T-helper 1 cell treated with Interleukin-12 subunit alpha and Interleukin-12 subunit beta and Interleukin-4 antibody, amounts not matched to agents 30 ng/mL and 1 ng/mL, for 36 hours (primary cell): ENCODE measurements at regions not wholly inside any gene's neighbourhood (a gene's known extent, or its start where the extent isn't known, plus 50 kb on each side); places are given as distances from the start of the nearest gene placed in this dataset.
"Not testable (repeated sequence)": the region's sequence is repeated elsewhere in the genome, so short reads cannot be mapped to it uniquely, and the experiment has no call there.

Source experiments
- intact Hi-C: fragments of 100-400 bp; cut with micrococcal nuclease; formaldehyde crosslinking; loops from one replicate; pipeline ENCODE4 v1.15.1; 2024

DNA sequence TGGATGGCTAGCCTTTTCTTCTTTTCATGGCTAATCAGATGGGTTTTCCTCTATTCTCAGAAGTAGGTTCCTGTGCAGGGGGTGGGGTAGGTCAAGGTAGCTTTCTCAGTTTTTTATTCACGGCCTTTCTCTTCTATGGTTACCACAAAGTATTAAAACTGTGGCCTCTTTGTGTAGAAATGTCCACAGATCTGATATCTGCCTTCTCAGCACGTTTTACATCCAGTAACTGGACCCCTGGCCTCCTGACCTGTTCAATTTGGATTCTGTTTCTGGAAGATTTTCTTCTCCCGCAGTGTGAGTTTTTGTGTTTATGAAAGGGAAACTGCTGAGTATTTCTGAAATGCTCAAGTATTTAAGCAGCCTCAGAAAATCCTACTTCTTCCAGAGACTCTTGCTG, 688.5 kb downstream of the RAPGEF2 start:
- intact Hi-C loops: no loop called here

DNA sequence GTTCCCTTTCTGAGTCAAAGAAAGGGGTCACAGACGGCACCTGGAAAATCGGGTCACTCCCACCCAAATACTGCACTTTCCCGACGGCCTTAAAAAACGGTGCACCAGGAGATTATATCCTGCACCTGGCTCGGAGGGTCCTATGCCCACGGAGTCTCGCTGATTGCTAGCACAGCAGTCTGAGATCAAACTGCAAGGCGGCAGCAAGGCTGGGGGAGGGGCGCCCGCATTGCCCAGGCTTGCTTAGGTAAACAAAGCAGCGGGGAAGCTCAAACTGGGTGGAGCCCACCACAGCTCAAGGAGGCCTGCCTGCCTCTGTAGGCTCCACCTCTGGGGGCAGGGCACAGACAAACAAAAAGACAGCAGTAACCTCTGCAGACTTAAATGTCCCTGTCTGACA, 701.7 kb downstream of the RAPGEF2 start:
- intact Hi-C loops: not testable (repeated sequence)

DNA sequence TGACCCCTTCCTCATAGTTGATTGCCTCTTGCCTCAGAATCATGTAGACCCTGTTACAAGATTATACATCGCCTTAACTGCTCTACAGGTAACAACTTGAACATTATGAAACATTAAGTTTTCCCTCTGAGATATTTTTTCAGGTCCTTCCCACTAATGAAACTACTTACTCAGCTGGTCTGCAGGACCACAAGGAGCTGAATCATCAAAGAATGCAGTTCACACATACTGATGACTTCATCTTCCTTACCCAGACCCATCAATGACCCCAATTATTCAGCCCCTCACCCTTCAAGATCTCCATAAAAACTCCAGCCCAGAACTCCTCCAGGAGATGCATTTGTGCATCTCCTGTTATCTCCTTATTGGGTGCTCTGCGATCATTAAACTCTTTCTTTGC, 720.9 kb downstream of the RAPGEF2 start:
- intact Hi-C loops: no loop called here

DNA sequence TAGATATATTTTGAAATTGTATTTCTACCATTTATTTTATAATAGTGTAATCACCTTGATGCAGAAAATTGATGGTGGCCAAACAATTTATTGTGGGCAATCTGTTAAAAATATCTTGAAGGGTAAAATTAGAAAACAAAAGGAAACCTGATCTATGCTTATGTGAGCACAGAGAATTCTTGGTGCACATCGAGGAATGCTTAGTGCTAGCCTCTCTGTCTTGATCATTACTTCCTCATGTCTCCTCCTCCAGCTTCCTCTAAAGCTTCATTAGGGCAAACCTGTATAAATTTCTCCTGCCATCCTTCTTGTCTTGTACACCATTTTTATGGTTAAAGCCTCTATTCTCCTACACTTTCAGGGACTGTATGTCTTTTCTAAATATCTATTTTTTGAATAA, 725.8 kb downstream of the RAPGEF2 start:
- intact Hi-C loops: no loop called here

DNA sequence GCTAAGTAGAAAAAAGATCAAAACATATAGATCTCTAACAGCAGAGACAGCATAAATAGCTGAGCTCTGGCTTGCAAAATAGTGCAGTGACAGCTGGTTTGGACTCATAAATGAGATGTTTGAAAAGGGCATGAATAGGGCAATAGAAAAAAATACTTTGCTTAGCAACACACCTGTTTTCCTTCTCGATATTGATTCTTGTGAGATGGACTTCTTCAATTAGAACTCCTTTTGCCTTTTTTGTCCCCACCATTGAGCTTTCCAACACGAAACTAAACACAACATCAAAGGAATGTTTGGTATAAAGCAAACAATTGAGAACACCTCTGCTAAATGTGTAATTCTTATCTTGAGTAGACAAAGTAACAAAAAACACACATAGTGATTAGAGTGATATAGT, 726.3 kb downstream of the RAPGEF2 start:
- intact Hi-C loops: no loop called here

DNA sequence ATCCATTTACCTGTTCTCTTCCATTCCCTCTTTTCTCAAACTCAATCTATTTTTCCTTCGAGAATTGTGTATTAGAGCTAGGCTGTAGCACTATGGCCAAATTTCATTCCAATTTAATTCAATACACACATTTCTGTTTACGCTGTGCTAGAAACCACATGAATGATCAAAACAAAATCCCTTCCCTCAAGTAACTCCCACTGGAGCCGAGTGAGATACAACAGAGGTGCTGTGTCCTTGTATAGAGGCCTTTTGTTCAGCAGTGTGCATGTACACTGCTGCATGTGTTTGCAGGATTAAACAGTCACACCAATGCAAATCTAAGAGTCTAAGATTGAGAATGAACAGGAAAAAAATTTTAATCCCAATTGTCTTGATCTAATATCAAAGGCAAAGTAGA, 734.2 kb downstream of the RAPGEF2 start:
- intact Hi-C loops: no loop called here

DNA sequence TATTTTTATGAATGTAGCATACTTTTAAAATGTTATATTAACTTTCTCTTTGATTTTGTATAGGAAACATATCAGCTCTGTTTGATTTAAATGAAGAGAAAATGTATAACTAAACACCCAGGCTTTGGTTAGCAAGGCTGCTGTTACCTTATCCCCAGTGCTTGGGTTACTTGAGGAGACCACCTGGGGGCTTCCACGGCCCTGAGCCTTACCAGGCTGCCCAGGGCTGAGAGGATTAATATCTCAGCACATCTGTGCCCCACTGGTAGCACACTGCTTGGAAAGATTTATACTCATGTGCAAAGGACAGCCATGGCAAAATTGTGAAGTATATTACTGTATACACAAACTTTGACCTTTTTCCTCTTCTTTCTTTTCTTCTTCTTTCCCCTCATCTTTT, 752.9 kb downstream of the RAPGEF2 start:
- intact Hi-C loops: no loop called here

DNA sequence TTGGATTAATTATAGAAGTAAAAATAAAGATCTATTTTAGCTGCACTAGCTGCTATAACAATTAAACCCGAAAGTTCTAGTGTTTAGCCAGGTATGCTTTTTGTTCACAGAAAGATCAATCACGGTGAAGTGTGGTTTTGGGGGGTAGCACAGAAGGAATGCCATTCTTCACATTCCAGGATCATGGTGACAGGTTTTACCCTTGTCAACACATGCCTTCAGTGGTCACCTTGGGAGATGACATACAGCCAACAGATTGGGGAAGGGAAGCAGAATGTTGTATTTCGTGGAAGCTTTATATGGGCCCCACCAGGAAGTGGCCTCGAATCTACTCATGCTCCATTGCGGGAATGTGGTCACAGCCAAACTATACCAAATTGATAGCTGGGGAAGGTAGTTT, 753.6 kb downstream of the RAPGEF2 start:
- intact Hi-C loops: no loop called here

DNA sequence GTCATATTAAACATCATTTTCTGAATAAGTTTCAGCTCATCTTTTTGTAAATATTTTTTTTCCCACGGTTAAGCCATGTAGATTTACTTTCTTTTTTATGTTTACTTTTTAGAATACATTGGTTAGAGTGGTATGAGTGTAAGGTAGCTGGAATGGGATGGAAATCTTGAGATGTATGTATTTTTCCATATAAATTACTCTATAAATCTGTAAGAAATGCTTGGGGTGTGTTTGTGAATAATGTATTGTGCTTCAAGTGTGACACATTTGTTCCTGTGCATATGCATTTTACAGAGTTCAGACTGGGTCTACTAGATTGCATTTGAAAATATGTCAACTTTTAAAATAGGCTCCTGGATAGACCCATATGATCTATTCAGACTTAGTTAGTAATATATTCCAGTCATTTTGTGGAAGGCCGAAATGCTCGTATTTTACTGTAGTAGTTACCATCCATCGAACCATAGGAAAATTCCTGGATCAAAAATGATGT, 756.8 kb downstream of the RAPGEF2 start:
- intact Hi-C loops: no loop called here

DNA sequence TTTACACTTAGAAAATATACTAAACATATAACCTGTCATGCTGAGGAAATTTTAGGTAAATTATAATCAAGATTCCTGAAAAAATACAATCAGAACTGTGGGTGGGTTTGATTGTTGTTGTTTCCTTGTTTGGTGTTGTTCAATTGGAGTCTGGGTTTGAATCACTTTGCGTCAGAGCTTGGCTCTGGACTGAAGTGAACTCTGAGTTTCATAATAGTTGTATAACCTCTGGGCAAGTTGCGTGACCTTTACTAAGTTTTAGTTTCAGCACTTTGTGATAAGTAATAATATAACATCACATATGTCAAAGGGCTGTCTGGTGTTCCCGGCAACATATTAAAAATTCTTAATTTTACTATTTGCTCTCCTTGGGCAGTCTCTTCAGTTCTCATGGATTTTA, 758.1 kb downstream of the RAPGEF2 start:
- intact Hi-C loops: no loop called here

DNA sequence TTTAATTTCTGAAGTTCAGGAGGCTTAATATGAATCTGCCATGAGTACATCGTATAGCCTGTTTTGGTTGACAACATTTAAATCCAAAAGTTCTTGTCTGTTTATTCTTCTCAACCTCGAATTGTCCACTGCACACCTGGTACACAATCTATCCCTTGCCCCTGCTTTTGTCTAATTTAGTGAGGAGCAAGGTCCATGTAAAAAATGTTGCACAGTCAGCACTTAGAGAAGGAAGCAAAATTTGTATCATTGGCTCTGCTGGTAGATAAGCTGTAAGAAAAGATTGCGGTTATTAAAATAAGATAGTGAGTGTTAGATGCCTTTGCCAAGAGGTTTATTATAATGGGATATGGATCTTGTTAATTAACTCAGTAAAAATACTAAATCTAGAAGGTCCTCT, 761.5 kb downstream of the RAPGEF2 start:
- intact Hi-C loops: no loop called here

DNA sequence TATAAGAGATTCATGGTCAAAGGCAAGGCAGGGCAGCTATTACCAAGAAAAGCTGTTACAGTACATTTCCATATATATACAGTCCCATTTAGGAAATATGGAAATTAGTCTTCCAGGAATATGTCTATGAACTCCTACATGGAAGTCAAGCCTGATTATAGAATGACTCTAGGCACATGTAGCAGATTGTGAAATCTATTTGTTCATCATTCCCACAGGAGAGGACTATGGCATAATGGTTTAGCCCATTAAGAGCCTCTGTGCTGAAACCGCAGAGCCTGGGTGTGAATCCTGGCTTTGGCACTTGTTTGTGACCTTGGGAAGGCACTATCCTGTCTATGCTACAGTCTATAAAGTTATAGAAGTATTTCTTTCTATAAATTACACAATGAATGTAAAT, 764.8 kb downstream of the RAPGEF2 start:
- intact Hi-C loops: no loop called here

DNA sequence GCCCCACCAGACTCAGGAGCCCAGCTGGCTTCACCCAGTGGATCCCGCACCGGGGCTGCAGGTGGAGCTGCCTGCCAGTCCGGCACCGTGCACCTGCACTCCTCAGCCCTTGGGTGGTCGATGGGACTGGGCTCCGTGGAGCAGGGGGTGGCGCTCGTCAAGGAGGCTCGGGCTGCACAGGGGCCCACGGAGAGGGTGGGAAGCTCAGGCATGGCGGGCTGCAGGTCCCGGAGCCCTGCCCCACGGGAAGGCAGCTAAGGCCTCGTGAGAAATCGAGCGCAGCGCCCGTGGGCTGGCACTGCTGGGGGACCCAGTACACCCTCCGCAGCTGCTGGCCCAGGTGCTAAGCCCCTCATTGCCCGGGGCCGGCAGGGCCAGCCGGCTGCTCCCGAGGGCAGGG, 766.1 kb downstream of the RAPGEF2 start:
- intact Hi-C loops: not testable (repeated sequence)

DNA sequence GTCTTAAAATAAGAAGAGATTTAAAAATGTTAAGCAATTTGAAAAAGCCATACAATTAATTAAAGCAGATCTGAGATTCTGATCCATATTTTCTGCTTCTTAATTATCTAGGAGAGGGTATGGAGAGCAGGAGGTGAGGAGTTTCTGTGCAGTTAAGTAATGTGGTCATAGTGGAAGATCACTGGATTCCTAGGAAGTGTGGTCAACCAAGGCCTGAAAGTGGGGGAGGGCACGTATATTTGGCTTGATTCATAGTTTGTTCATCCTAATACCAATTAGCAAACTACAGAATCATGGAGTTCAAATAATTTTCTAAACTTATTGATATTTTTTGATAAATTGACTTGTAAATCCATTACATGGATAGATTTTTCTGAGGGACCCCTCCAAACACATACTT, 768.3 kb downstream of the RAPGEF2 start:
- intact Hi-C loops: no loop called here

DNA sequence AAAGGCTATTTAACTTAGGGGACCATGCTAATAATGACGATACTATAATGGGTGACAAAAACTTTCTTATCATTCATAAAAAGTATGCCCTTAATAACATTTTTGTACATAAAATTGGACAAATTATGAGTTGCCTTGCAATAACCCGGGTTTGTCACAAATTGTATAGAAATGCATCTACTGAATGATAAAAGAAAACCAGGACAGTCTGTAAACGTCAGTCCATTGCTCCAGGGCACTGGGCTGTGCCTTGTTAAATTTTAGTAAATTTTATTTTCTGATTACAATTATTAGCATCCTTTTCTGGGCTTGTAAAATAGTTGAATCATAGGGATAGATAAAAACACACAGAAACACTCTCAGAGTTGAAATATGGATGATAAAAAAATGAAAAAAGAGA, 778.3 kb downstream of the RAPGEF2 start:
- intact Hi-C loops: no loop called here

DNA sequence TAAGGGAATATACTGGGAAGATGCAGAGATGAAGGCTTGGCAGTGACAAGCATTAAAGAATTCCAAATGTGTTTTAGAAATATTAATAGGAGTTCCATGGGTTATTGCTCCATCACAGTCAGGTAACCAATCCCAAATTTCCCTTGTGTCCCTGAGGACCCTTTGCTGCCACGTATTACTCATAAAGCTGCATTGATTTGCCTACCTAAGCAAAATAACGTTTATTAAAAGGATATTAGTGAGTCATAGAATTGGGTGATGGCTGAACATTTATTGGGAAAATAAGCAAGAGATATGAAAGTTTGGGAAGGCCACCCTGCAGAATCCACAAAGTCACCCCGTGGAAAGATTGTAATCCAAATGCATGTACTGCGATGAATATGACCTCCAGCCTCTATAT, 782.1 kb downstream of the RAPGEF2 start:
- intact Hi-C loops: no loop called here

DNA sequence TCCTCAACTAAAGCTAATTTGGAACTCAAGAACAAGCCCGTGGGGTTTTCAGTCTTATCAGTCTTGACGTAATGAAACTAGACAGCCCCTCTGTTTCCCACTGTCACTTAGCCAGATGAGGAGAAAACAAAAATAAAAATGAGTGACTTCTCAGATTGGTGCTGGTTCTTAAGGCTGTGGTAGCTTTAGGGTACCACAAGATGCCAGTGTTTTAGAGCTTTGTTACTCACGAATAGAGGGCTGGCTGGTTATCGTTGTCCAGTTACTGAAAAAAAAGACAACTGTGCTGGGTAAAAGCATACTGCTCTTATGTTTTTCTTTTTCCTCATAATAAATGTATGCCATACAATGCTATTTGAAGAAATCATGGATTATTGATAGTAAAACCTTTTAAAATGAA, 796.7 kb downstream of the RAPGEF2 start:
- intact Hi-C loops: no loop called here

DNA sequence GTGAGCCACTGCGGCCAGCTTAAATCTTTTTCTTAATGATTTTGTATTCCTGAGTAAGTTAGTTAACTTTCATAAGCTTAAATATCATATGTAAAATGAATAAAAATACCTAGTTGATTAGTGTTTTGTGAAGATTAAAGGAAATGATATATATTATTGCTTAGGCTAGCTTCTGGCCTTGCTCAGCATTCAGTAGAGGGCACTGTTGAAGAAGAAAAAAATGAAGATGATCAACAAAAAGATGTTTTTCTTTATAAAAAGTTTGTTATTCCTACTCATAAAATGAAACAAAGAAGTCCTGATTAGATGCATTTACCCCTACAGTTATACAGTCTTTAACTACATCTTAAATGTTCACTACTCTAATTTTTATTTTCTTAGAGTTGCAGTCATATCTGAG, 797.7 kb downstream of the RAPGEF2 start:
- intact Hi-C loops: no loop called here

DNA sequence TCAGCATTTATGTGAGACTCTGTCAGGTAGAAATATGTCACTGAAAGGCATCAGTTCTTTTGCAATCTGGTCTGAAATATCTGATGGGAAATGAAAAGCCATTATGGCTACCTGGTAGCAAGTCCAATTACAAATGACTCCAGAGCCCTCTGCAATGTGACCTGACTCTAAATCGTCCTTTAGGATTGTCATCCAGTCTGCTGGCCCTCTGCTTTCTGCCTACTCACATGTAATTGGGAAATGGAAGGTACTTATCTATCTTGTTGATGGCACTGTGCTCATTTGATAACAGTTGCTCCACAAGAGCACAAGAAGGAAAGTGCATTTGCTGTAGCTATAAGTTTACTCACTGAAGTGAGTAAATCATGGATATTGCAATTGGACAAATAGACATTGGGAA, 799.8 kb downstream of the RAPGEF2 start:
- intact Hi-C loops: no loop called here

DNA sequence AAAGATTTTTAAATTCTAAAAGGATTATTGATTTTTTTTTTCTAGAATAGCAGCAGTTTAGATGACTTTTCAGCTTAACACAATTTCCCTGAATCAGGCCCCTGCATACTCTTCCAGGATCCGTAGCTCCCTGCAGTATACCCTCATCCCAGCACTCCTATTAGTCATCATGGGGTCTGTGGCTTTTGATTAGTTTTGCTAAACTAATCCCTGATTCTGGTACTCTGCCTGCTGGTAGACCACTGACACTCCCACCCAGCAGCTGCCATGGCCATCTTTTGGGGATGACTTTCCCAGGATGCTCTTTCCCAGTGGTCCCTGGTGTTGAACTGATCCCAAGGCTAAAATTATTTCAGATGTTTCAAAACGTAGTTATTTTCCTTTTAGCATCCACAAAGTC, 802.0 kb downstream of the RAPGEF2 start:
- intact Hi-C loops: no loop called here

DNA sequence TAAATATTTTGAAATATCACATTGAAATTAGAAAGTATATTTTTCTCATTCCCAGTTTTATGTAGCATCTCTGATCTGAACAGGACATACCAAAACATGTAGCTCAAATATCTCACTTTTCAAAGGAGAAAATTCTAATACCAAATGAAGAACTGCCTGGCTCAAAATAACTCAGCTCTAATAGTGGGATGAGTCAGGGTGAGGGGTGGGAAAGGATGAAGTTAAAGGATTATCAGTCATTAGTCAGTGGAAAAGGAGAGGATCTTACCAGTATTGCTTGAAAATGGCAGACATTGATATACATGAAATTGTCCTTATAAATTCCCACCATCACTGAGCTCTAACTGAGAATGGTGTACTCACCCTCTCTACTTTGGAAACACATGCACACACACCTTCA, 803.2 kb downstream of the RAPGEF2 start:
- intact Hi-C loops: no loop called here

DNA sequence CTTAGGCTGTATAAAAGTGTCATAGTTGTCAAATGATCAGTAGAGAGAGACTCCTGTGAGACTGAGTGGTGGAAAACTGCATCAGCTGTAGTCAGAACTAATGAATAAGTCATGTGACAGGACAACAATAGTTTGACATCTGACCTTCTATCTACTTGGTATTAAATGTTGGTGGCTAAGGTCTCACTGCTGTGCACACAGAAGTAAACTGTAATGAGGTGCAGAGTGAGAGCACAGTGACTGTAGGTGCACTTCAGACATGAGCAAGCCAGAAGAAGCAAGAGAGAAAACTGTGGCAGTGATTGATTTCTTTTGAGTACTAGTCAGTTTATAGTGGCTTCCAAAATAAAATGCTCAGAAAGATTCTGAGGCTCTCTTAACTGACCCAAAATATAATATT, 803.6 kb downstream of the RAPGEF2 start:
- intact Hi-C loops: no loop called here

DNA sequence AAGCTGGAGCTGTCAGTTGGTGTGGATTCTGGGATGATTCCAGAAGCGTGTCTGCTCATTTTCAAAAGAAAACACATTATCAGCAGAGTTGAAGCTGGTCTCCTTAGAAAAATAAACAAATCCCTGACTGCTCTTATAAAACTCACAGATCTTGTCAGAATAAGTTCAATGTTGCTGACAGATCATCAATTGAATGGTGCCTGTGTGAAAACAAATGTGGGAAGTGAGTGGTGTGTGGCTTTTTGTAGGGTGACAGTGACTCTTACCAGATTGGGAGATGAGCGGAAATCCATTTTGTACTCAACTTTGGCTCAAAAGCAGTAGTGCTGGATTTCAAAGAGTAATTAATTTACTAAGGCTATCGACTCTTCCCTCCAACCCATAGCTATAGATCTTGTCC, 807.8 kb downstream of the RAPGEF2 start:
- intact Hi-C loops: no loop called here

DNA sequence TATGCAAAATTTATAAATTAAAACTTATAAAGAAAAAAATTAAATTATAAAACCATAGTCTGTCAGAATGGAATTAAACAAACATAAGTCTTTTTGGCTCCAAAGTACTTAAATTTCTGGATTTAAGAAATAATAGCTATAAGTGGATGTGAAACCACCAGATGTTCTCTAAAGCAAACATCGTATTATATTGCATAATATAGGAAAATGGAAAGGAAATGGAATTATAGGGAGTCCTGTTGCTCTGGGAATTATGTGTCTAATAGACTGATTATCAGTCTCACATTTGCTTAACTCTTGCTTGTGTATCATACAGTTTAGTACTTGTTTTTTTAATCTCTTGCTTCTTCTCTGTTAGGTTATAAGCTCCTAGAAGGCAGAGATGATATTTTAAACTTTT, 819.2 kb downstream of the RAPGEF2 start:
- intact Hi-C loops: no loop called here
